GM12873 (cell line): ENCODE measurements at regions not wholly inside any gene's neighbourhood (a gene's known extent, or its start where the extent isn't known, plus 50 kb on each side); places are given as distances from the start of the nearest gene placed in this dataset.

Experiments
- CTCF ChIP-seq: IDR thresholded peaks from 2 replicates; pipeline ENCODE4 v1.5.1; 2012; ENCODE audit warnings: low read depth, mild to moderate bottlenecking, moderate library complexity, low read length, control low read depth; ENCODE audit not compliant: insufficient read depth; ENCODE audit errors: missing control alignments

GRCh38 chr5:38148021-38148625 is 110.2 kb upstream of the EGFLAM start:
- TF ChIP-seq CTCF = no peak

- no peak for TF ChIP-seq CTCF
These were observed 115.0 kb upstream of the EGFLAM start for GRCh38 chr5:38143384-38143783.

- no peak for TF ChIP-seq CTCF
These were observed 116.7 kb upstream of the EGFLAM start for GRCh38 chr5:38141665-38142064.

GRCh38 chr5:38138574-38138973 is 119.8 kb upstream of the EGFLAM start:
- TF ChIP-seq CTCF = no peak

GRCh38 chr5:38135486-38136039 is 122.8 kb upstream of the EGFLAM start:
- no peak for TF ChIP-seq CTCF

GRCh38 chr5:38134810-38135209 is 123.5 kb upstream of the EGFLAM start:
- no peak for TF ChIP-seq CTCF

- TF ChIP-seq CTCF = no peak
These were observed 126.7 kb upstream of the EGFLAM start for GRCh38 chr5:38131686-38132085.
